Activated CD4-positive, alpha-beta T cell treated with anti-CD3 and anti-CD28 coated beads, Interleukin-2, amount 50 U/mL, for 16 hours (primary cell): ENCODE measurements at regions not wholly inside any gene's neighbourhood (a gene's known extent, or its start where the extent isn't known, plus 50 kb on each side); places are given as distances from the start of the nearest gene placed in this dataset.
"Not testable (repeated sequence)": the region's sequence is repeated elsewhere in the genome, so short reads cannot be mapped to it uniquely, and the experiment has no call there.

Experiments
- DNase-seq: peaks from one replicate; pipeline ENCODE4 v3.0.0-alpha.2; 2020

GRCh38 chr15:20473465-20473864 is 68.1 kb downstream of the GOLGA6L6 start:
- not testable (repeated sequence) for DNase-seq

DNA sequence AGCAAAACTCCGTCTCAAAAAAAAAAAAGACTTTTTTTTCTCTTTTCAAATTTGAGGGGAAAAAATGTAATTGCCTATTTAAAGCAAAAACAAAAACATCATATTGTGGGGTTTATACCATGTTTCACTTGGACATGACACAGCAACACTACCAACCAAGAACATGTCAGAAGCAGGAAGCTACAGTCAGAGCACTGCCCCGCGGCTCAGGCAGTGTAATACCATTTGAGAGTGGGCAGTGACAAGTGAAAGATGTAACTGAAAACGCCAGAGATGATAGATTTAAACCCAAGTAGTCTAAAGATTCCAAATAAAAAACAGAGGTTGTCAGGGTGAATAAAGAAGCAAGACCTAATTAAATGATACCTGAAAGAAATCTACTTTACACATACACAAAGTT is 68.6 kb downstream of the GOLGA6L6 start:
- DNase-seq: not testable (repeated sequence)

- DNase-seq: not testable (repeated sequence)
Measured at GRCh38 chr15:20470810-20471209, 70.8 kb downstream of the GOLGA6L6 start.

- DNase-seq: not testable (repeated sequence)
Measured at GRCh38 chr15:20441138-20441537, 100.5 kb downstream of the GOLGA6L6 start.

GRCh38 chr15:20440390-20440789 is 101.2 kb downstream of the GOLGA6L6 start:
- not testable (repeated sequence) for DNase-seq

- not testable (repeated sequence) for DNase-seq
Measured at GRCh38 chr15:20439111-20439510, 102.5 kb downstream of the GOLGA6L6 start.

GRCh38 chr15:20438255-20438654 is 103.3 kb downstream of the GOLGA6L6 start:
- not testable (repeated sequence) for DNase-seq

GRCh38 chr15:20433468-20433867 is 108.1 kb downstream of the GOLGA6L6 start:
- not testable (repeated sequence) for DNase-seq

DNA sequence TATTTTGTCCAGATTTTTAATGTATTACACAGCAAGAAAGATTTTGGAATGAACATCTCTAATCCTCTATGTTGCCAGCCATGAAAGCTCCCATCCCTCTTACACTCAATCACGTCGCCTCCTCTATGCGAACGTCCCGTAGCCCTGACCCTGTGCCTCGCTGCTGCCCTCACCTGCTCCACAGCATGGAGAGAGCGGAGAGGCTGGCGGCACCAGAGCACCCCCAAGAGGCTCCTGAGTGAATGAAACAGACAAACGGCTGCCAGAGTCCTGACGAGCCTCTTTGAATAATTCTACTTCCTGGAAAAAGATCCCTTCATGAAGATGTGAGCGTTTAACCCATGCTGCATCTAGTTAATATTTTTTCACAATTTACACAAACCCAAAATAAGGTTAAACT is 111.1 kb downstream of the GOLGA6L6 start:
- not testable (repeated sequence) for DNase-seq

- not testable (repeated sequence) for DNase-seq
Measured at GRCh38 chr15:20420710-20421109, 120.9 kb downstream of the GOLGA6L6 start.

DNA sequence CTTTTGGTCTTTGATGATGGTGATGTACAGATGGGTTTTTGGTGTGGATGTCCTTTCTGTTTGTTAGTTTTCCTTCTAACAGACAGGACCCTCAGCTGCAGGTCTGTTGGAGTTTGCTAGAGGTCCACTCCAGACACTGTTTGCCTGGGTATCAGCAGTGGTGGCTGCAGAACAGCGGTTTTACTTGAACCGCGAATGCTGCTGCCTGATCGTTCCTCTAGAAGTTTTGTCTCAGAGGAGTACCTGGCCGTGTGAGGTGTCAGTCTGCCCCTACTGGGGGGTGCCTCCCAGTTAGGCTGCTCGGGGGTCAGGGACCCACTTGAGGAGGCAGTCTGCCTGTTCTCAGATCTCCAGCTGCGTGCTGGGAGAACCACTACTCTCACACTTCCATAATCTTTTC is 125.0 kb downstream of the GOLGA6L6 start:
- DNase-seq: not testable (repeated sequence)

GRCh38 chr15:20409667-20410198 is 131.9 kb downstream of the GOLGA6L6 start:
- DNase-seq: not testable (repeated sequence)

- no peak for DNase-seq
Measured at GRCh38 chr15:20409247-20409646, 132.4 kb downstream of the GOLGA6L6 start.

DNA sequence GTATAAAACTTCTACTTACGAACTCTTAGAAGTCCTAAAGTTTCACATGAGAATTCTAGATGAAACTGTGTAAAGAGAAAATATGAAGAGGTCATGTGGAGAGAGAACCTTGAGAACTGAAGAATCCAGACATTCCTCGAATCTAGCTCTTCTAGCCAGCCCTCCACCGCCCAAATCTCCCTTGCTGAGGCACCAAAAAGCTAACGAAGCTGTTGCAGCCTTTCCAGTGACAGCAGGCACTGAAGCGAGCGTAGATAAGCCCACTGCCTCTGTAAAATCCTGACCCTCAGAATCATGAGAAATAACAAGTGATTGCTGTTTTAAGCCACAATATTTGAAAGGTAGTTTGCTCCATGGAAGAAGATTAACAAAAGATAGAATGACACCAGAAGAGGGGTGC is 134.0 kb downstream of the GOLGA6L6 start:
- no peak for DNase-seq

DNA sequence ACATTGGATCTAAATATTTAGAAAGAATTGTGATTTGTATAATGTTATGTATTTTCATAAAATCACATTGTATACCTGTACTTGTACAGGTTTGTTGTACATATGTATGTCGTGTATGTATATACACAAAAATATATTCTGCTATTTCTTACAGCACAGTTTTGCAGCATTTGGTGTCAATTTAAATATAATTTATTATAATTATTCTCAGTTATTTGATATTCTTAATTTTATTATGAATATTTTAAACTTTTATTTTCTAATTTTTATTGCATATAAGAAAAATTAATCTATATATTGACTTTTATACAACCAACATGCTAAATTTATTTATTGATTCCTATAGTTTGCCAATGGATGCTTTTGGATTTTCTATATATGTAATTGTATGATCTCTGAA is 137.0 kb downstream of the GOLGA6L6 start:
- DNase-seq: not testable (repeated sequence)

GRCh38 chr15:20402586-20402985 is 139.0 kb downstream of the GOLGA6L6 start:
- DNase-seq: not testable (repeated sequence)

GRCh38 chr15:20401058-20401457 is 140.5 kb downstream of the GOLGA6L6 start:
- DNase-seq: not testable (repeated sequence)

DNA sequence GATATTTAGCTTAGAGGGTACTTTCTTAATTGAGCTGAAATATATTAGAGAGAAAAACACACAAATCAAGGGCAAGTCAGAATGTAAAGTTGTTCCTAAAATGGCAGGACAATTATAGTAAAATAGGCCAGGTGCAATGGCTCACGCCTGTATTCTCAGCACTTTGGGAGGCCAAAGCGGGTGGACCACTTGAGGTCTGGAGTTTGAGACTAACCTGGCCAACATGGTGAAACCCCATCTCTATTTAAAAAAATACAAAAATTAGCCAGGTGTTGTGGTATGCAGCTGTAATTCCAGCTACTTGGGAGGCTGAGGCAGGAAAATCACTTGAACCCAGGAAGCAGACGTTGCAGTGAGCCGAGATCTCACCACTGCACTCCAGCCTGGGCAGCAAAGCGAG is 142.9 kb downstream of the GOLGA6L6 start:
- DNase-seq: not testable (repeated sequence)

DNA sequence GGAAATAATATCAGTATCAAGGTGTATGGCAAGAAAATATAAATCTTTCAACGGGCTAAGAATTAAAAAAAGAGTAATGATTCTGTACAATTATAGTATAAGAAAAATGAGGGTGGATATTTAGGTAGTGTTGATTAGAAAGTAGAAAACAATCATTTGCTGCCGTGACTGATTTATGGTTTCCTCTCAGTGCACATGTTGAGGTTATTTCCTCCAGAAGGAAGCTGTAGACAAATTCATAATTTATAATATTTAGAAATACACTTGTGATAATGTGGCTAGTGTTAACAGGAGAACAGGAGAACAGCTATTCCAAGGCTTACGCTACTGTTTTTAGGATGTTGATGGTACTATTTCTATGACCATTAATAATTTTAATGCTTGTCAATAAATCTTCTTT is 153.4 kb downstream of the GOLGA6L6 start:
- DNase-seq: not testable (repeated sequence)

- no peak for DNase-seq
Measured at GRCh38 chr15:20386198-20386597, 155.4 kb downstream of the GOLGA6L6 start.

DNA sequence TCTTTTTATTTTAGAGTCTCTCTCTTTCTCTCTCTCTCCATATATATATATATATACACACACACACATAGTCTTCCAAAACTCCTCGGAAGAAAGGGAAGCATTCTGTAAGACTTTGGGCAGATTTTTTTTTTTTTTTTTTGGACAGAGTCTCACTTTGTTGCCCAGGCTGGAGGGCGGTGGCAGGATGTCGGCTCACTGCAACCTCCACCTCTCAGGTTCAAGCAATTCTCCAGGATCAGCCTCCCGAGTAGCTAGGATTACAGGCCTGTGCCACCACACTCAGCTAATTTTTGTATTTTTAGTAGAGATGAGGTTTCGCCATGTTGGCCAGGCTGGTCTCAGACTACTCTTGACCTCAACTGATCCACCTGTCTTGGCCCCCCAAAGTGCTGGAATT is 161.4 kb downstream of the GOLGA6L6 start:
- DNase-seq: not testable (repeated sequence)

DNA sequence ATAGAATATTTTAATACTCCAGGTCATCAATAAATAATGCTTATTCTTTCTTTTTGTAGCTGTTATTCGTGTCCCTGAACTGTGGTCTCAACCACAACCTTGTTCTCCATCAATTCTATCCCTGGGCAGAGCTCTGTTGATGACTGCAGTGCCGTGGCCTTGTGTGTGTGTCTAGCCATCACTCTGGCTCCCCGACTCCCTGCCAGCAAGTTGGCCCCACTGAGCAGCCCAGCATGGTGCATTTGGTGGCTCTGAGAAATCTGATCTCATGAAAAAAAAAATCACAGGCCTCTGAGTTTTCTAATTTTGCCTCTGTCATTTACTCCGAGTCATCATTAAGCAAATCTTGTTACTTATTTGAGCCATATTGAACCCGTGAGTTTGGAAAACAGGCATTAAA is 164.7 kb downstream of the GOLGA6L6 start:
- DNase-seq: no peak

GRCh38 chr15:20372416-20372815 is 169.2 kb downstream of the GOLGA6L6 start:
- not testable (repeated sequence) for DNase-seq

- DNase-seq: no peak
Measured at GRCh38 chr15:20369500-20369899, 172.1 kb downstream of the GOLGA6L6 start.

DNA sequence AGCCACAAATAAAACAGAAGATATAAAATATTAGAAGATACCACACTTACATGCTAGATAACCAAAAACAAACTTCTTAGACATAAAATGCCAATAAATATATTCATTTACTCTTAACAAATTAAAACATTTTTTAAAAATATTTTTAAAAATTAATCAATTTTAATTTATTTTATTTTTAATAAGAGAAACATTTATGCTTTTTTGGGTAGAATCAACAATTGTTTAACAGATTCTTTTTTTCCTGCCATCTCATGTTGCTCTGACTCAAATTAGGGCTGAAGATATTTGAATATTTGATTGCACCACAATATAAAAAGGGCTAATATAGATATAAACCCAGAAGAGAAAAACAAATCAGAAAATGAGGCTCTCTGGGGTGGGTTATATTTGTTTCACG is 172.6 kb downstream of the GOLGA6L6 start:
- DNase-seq: no peak
